ENCODE measurements at regions not wholly inside any gene's neighbourhood (a gene's known extent, or its start where the extent isn't known, plus 50 kb on each side); places are given as distances from the start of the nearest gene placed in this dataset.

DNA sequence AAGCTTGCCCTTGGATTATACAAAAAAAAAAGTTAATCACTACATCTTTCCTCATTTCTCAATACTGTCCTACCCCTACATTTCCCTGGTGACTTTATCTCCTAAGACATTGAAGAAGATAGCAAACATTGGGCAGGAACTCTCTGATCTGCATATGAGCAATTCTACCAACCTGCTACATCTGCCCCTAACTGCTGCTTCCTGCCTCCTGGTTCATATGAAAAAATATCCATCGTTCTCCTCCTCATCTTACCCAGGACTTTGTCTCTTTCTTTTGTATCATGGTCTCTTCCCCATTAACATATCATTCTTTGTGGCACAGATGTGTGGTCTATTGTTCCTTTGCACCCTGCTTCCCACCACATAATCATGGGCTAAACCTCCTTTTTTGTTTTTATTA is 139.7 kb upstream of the PCGF5 start:
- TF ChIP-seq, protein P1, sequence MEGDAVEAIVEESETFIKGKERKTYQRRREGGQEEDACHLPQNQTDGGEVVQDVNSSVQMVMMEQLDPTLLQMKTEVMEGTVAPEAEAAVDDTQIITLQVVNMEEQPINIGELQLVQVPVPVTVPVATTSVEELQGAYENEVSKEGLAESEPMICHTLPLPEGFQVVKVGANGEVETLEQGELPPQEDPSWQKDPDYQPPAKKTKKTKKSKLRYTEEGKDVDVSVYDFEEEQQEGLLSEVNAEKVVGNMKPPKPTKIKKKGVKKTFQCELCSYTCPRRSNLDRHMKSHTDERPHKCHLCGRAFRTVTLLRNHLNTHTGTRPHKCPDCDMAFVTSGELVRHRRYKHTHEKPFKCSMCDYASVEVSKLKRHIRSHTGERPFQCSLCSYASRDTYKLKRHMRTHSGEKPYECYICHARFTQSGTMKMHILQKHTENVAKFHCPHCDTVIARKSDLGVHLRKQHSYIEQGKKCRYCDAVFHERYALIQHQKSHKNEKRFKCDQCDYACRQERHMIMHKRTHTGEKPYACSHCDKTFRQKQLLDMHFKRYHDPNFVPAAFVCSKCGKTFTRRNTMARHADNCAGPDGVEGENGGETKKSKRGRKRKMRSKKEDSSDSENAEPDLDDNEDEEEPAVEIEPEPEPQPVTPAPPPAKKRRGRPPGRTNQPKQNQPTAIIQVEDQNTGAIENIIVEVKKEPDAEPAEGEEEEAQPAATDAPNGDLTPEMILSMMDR (IDR thresholded peaks at IDR 0.05): no peak
- no peak for TF ChIP-seq EZH2 (IDR thresholded peaks at IDR 0.05; ENCODE audit: borderline replicate concordance, insufficient read depth, low read depth, low read length, poor library complexity, severe bottlenecking)

Measured in B cell (primary cell).